ENCODE measurements at regions not wholly inside any gene's neighbourhood (a gene's known extent, or its start where the extent isn't known, plus 50 kb on each side); places are given as distances from the start of the nearest gene placed in this dataset.

DNA sequence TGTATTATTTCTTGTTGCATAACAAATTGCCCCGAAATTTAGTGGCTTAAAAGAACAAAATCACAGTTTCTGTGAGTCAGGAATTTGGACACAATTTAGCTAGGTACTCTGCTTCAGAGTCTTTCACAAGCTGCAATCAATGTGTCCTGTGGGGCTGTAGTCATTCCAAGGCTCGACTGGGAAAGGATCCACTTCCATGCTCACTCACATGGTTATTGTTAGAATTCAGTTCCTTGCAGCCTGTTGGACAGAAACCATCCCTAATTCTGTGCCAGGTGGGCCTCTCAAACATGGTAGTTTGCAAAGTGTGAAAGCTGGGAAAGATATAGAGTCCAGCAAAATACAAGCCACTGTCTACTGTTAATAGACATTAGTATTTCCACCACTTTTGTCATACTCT lies 59.7 kb upstream of the ARID2 start:
- DNase-seq (ENCODE audit: low read depth), result no peak

DNA sequence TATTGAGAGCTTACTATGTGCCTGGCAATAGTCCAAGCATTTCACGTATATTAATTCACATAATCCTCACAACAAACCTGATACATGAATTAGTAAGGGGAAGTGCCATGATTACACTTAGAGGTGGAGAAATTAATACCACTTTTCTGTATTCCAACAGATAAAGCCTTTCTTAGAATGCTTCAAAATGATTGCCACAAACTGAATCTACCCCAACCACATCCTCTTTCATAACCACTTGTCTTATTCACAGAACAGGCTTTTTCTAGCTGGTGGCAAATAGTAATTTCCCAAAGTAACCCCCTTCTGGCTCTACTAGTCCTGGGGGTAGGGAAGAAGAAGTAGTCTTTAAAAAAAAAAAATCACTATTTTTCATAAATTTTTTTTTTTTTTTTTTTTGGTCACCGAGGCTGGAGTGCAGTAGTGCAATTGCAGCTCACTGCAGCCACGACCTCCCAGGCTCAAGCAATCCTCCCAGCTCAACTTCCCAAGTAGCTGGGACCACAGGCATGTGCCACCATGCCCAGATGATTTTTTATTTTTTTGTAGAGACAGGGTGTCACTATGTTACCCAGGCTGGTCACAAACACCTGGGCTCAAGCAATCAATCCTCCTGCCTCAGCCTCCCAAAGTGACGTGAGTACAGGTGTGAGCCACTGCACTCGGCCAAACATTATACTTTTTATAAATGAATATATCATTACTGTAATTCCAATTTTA lies 59.0 kb upstream of the ARID2 start:
- DNase-seq (ENCODE audit: low read depth), result no peak

DNA sequence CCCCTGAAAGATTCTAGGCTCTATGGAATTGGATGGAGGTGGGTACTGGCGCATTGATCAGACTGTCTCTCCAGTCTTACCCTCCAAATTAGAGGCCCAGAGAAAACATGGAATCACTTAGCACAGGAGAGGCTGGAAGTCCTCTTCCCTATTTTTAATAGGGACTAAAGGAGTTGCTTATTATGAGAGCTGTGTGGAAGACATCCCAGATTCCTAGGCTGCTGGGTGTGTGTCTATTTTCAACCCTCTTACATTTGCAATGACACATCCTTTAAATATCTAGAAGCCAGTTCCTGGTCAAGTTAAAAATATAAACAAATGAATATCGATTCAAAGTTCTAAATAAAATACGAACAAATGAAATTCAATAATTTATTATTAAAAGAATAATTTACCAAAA lies 58.3 kb upstream of the ARID2 start:
- no peak for DNase-seq (ENCODE audit: low read depth)

DNA sequence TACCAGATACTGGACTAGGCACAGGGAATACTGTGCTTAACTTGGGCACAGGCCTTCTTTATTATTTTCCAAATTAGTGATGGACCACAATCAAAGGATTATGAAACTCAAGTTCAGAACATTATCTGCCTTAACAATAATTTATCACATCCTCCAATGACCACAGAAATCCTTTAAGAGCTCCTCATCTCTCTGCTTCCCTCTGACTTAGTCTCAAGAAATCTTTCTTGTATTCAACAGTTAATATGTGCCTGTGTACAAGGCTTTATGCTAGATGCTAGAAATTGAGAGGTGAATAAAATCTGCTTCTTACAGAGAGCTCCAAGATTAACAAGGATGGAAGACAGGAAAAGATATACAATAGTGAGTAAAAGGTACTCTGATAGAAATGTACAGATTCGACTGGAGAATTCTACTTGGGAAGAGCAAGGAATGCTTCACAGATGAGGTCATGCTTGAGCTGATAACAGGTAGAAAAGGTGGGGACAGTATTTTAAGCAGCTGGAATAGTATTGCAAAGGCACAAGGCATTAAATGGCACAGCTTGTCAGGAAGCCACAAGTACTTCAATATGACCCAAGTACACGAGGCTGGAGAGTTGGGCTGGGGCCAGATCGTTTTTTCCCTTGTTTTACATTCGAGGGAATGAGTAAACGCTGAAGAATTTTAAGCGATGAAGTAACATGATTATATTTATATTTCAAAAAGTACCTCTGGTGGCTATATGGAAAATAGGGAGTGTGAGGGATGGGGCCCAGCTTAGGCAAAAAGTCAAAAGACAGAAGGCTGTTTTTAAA lies 55.1 kb upstream of the ARID2 start:
- no peak for DNase-seq (ENCODE audit: low read depth)

DNA sequence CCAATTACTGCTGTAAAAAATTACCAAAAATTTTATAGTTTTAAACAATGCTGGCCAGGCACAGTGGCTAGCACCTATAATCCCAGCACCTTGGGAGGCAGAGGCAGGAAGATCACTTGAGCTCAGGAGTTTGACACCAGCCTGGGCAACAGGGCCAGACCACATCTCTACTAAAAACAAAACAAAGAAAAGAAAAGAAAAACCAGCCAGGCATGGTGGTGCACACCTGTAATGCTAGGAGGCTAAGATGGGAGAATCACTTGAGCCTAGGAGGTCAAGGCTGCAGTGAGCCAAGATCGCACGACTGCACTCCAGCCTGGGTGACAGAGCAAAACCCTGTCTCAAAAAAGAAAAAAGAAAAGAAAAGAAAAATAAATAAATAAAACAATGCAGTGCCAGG lies 54.0 kb upstream of the ARID2 start:
- no peak for DNase-seq (ENCODE audit: low read depth)

Data from activated T-helper 9 cell treated with anti-CD3 and anti-CD28 coated beads, Interleukin-2, amount 50 U/mL, for 16 hours (primary cell).